Left ventricle myocardium inferior (tissue), 1 donor: ENCODE measurements at regions not wholly inside any gene's neighbourhood (a gene's known extent, or its start where the extent isn't known, plus 50 kb on each side); places are given as distances from the start of the nearest gene placed in this dataset.

Experiments
- DNase-seq: peaks from one replicate; pipeline ENCODE4 v3.0.0-alpha.2; 2020
- H3K27ac ChIP-seq: fragments of 200-600 bp; replicated peaks from 2 replicates; pipeline ENCODE4 v1.8.0; 2021
- H3K27me3 ChIP-seq: fragments of 200-600 bp; 2 replicates; pipeline ENCODE4 v1.8.0; 2021; ENCODE audit warnings: low read depth
- H3K36me3 ChIP-seq: fragments of 200-600 bp; 2 replicates; pipeline ENCODE4 v1.8.0; 2021
- H3K4me1 ChIP-seq: fragments of 200-600 bp; 2 replicates; pipeline ENCODE4 v1.8.0; 2021
- H3K4me3 ChIP-seq: fragments of 200-600 bp; 2 replicates; pipeline ENCODE4 v1.8.0; 2021; ENCODE audit warnings: mild to moderate bottlenecking, moderate library complexity
- H3K9me3 ChIP-seq: fragments of 200-600 bp; replicated peaks from 2 replicates; pipeline ENCODE4 v1.8.0; 2021
- intact Hi-C: fragments of 100-400 bp; cut with micrococcal nuclease; formaldehyde crosslinking; loops from one replicate; pipeline ENCODE4 v1.11.0; 2022
- TF ChIP-seq, protein P1 (sequence below): fragments of 200-600 bp; IDR thresholded peaks from 2 replicates; pipeline ENCODE4 v1.8.0; 2021; ENCODE audit warnings: antibody characterized with exemption, mild to moderate bottlenecking, borderline replicate concordance
- donor health status: DM: no; HTN: yes; CAD: no; lungs with severe emphysema.

DNA sequence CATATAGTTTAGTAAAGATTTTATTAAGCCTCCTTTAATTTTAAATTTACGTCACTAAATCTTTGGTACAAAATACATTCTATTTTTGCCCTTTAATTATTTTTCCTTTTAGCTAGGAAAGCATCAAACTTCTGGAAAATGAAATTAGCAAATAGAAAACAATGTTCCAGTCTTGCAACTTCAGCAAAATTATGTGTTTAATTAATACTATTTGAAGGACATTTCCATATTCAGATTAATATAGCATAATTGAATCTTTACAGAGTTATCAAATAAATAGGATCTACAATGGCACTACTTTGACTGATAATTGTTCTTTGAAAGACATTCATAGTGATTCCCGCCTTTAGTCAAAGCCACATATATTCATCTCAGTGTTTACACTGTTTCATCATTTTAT lies 904.2 kb downstream of the KCNT2 start:
- DNase-seq, result no peak
- intact Hi-C loops, result no loop called here
- Histone ChIP-seq H3K4me1 (no peaks in the 10 kb centered on the region), H3K27ac (no peak overlapping the region), H3K27me3 (no peaks in the 10 kb centered on the region), H3K36me3 (no peaks in the 10 kb centered on the region), H3K4me3 (no peak overlapping the region), H3K9me3 (no peaks in the 10 kb centered on the region)
- TF ChIP-seq, protein P1, sequence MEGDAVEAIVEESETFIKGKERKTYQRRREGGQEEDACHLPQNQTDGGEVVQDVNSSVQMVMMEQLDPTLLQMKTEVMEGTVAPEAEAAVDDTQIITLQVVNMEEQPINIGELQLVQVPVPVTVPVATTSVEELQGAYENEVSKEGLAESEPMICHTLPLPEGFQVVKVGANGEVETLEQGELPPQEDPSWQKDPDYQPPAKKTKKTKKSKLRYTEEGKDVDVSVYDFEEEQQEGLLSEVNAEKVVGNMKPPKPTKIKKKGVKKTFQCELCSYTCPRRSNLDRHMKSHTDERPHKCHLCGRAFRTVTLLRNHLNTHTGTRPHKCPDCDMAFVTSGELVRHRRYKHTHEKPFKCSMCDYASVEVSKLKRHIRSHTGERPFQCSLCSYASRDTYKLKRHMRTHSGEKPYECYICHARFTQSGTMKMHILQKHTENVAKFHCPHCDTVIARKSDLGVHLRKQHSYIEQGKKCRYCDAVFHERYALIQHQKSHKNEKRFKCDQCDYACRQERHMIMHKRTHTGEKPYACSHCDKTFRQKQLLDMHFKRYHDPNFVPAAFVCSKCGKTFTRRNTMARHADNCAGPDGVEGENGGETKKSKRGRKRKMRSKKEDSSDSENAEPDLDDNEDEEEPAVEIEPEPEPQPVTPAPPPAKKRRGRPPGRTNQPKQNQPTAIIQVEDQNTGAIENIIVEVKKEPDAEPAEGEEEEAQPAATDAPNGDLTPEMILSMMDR, result no peak

DNA sequence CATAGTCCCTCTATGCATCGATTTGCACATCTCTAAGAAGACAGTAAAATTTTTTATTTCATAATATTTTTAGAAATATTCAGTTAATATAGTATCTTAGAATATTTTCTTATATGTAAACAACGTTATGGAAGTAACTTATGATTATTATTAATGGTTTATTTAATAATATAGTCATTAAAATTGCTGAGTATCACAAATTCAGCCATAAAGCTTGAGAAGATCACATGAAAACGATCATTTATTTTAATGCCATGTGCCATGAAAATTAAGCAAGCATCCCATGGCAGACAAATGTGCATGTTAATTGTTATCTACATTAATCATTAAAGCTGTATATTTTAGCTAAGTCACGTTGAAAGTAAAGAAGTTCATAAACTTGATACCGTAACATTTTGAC lies 907.1 kb downstream of the KCNT2 start:
- H3K4me3 ChIP-seq, result no peak overlapping the region
- no peak overlapping the region for H3K27ac ChIP-seq
- H3K27me3 ChIP-seq, result no peaks in the 10 kb centered on the region
- H3K36me3 ChIP-seq, result no peaks in the 10 kb centered on the region
- no peaks in the 10 kb centered on the region for H3K4me1 ChIP-seq
- no peaks in the 10 kb centered on the region for H3K9me3 ChIP-seq
- DNase-seq, result no peak
- TF ChIP-seq, protein P1, result no peak
- intact Hi-C loops, result no loop called here

DNA sequence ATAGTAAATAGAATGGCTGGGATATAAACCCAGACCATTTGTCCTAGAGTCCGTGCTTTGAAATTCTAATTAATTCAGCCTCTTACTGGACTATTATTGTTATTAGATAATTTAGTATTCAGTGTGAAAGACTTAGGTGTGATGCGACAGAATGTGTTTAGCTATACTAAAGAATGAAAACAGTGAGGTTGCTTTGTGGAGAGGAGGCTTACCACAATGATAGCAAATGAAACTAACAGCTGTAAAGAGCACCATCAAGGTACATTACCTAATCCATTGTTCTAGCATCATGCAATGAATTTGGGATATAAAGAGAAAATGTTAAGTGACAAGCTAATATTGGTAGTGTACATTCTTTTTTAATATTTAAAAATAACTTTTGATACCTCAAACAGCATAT lies 911.1 kb downstream of the KCNT2 start:
- Histone ChIP-seq H3K4me3 (no peak overlapping the region), H3K27ac (no peak overlapping the region), H3K4me1 (no peaks in the 10 kb centered on the region), H3K27me3 (no peaks in the 10 kb centered on the region), H3K9me3 (peaks cover 13% of the 10 kb centered on the region), H3K36me3 (no peaks in the 10 kb centered on the region)
- TF ChIP-seq, protein P1, result no peak
- no peak for DNase-seq
- intact Hi-C loops, result no loop called here

DNA sequence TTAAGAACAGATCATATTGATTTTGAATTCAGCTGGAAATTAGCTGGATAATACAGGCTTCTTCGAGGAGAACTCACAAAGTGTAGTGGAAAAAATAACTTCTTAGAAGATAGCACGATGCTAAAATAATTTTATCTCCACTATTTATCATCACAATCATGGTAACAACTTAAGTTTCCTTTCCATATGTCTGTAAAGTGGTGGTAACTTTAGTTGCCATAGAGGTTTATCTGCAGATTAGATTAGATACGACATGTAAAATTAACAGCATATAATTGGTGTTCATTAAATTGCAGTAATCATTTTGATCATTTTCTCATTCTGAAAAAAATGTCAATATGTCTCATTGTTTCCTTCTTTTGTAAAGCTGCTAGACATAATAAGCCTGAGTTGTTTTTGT lies 921.5 kb downstream of the KCNT2 start:
- H3K9me3 ChIP-seq, result no peaks in the 10 kb centered on the region
- no peaks in the 10 kb centered on the region for H3K27me3 ChIP-seq
- no peak for DNase-seq
- intact Hi-C loops, result no loop called here
- TF ChIP-seq, protein P1, result no peak
- H3K36me3 ChIP-seq, result no peaks in the 10 kb centered on the region
- H3K4me1 ChIP-seq, result no peaks in the 10 kb centered on the region
- H3K27ac ChIP-seq, result no peak overlapping the region
- H3K4me3 ChIP-seq, result no peak overlapping the region

DNA sequence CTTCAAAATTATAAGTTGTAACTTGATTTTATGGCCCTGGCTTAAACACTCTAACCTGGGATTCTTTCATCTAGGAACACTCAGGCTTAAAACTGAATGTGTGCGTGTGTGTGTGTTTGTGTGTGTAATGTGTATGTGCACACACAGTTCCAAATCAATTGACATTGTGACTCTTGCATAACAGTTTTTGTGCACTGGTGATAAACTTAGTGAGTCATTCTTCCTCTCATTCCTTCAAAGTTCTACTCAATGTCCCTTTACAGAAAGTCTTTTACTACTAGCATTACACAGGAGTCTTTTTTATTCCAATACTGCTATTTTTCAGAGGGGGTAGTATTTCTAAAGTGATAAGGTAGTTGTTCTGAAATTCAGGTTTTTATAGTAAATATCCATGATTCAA lies 943.6 kb downstream of the KCNT2 start:
- intact Hi-C loops, result no loop called here
- peaks cover 21% of the 10 kb centered on the region for H3K9me3 ChIP-seq
- no peak overlapping the region for H3K4me3 ChIP-seq
- H3K4me1 ChIP-seq, result no peaks in the 10 kb centered on the region
- no peak for DNase-seq
- H3K27ac ChIP-seq, result no peak overlapping the region
- TF ChIP-seq, protein P1, result no peak
- no peaks in the 10 kb centered on the region for H3K27me3 ChIP-seq
- no peaks in the 10 kb centered on the region for H3K36me3 ChIP-seq

DNA sequence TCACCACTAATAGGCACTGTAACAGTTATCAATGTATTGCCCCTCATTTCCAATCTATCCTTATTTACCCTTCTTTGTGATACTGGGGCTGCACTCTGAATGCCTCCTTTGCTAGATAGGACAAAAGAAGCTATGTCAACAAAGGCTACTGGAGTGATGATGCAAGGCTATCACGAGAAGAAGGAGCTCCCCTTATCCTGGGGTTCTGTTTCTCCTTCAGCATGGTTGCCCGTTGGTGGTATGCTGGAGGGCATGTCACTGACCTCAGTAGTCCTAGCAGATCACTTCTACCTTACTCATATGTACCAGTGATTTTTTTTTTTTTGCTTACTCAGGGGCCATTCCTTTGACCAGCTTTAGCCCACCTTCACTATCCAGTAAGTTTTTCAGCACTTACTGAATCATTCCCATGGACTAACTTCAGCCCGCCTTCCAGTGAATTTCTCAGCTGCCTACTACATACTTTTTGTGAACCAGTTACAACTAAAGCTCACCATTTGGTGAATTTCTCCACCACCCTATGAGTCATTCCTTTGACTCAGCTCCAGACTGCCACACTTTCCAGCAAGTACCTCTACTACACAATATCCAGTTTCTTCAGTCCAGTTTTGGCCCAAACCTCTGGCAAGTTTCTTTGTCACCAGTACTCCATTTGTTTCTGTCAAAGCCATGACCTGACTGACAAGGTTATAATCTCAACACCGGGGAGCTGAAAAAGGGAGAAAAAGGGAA lies 944.5 kb downstream of the KCNT2 start:
- H3K27ac ChIP-seq, result no peak overlapping the region
- no peak for DNase-seq
- peaks cover 15% of the 10 kb centered on the region for H3K9me3 ChIP-seq
- intact Hi-C loops, result no loop called here
- H3K27me3 ChIP-seq, result no peaks in the 10 kb centered on the region
- no peak overlapping the region for H3K4me3 ChIP-seq
- TF ChIP-seq, protein P1, result no peak
- H3K4me1 ChIP-seq, result no peaks in the 10 kb centered on the region
- H3K36me3 ChIP-seq, result no peaks in the 10 kb centered on the region
